ENCODE measurements at regions not wholly inside any gene's neighbourhood (a gene's known extent, or its start where the extent isn't known, plus 50 kb on each side); places are given as distances from the start of the nearest gene placed in this dataset.
"Not testable (repeated sequence)": the region's sequence is repeated elsewhere in the genome, so short reads cannot be mapped to it uniquely, and the experiment has no call there.

DNA sequence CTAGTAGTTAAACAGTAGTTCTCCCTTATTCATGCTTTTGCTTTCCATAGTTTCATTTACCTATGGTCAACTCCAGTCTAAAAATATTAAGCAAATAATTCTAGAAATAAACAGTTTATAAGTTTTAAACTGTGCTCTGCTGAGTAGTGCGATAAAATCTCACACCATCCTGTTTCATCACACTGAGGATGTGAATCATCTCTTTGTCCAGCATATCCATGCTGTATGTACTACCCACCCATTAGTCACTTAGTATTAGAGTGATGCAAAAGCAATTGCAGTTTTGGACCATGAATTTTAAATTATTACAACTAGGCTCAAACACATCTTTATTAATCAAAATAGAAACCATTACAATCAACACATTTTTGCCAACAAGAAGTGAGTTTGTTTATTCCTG lies 187.4 kb downstream of the TEX13C start:
- no peak for DNase-seq

DNA sequence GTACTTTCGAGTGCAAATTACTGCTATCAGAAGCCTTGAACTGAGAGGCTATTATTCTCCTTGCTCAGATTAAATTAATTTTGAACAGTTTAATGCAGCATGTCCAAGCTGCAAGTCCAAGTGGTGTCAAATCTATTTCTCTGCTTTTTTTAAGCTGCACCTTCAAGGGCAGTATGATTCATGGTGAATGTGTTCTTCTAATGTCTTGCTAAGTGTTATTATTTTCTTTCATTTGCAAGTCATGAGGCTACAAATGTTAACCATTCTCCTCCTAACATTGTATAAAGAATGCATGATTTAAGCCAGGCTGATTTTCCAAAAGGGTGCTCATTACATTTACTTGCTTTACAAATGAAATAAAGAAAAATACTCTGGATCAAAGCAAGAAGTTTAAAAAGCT lies 200.4 kb downstream of the TEX13C start:
- no peak for DNase-seq

DNA sequence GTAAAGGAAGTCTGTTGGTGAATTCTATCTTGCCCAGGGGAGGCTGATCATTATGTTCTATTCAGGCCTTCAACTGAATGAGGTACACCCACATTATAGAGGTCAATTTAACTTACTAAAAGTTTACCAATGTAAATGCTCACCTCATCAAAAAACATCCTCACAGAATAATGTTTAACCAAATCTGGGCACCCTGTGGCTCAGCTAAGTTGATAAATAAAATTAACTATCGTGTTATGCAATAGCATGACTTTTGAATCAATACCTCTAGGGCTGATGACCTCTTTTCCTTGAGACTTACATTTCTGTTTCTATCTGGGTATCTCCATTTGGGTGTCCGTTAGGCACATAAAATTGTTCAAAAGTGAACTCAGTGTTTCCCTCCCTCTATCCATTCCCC lies 203.1 kb downstream of the TEX13C start:
- no peak for DNase-seq

DNA sequence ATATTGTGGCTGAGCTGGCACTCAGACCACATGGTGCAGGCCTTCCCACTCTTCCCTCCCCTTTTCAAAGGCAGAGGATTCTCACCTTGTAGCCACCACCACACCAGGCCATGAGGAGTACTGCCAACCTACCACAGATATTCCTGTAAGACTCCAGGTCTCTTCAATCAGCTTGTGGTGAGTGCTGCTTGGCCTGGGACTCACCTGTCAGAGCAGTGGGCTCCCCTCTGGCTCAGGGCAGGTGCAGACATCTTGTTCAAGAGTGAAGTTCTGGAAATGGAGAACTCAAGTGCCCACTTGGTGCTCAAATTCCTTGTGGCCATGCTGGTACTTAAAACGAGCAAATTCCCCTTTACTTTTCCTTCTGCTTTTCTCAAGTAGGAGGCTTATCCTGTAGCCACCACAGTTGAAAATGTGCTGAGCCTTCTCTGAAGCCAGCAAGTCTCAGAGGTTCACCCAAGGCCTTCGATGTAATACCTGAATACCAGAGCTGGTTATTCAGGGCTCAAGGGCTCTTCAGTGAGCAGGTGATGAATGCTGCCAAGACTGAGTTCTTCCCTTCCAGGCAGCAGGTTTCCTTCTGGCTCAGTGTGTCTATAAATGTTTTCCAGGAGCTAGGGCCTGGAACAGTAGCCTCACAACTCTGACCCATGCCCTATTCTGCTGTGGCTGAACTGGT lies 212.9 kb downstream of the TEX13C start:
- no peak for DNase-seq

DNA sequence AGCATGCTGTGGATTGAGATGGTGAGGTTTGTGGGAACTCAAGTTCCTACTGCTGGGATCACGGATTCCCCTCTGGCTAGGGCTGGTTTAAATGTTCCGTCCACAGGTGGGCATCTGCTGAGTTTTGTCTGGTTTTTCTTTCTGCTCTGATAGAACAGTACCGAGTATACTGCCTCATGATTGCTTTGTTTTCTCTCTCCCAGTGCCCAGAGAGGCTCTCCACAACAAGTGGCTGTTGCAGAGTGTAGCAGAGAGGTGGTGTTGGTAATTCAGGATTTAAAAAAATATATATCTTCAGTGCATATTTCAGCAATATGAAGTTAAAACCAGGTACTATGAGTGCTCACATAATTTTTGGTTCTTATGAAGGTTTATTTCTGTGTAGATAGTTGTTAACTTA lies 213.7 kb downstream of the TEX13C start:
- no peak for DNase-seq

DNA sequence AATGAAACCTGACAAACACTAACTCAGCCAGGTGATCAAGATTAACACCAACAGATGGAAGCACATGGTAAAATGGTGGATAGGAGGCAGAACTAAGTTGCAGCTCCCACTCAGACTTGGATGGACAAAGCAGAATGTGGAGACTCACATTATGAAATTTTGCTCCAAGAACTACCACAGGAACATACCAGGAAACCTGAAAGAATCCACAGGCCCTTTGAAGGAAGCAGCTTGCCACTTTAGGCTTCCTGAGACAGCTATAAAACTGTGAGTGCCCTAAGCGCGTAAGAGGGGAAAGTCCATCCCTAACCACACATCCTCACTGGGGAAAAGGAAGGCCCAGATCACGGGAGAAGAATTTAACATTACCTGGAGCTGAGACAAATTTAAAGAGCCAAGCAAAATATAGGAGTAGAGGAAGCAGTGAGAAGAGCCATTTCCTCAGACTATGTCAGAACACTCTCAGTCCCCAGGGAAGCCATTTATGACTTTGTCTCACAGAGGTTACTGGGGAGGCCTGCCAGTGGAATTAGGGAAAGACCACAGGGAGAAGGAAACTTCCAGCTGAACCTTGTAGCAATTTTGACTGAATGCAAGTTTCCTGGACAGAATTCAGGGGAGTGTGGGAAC lies 224.5 kb downstream of the TEX13C start:
- no peak for DNase-seq

DNA sequence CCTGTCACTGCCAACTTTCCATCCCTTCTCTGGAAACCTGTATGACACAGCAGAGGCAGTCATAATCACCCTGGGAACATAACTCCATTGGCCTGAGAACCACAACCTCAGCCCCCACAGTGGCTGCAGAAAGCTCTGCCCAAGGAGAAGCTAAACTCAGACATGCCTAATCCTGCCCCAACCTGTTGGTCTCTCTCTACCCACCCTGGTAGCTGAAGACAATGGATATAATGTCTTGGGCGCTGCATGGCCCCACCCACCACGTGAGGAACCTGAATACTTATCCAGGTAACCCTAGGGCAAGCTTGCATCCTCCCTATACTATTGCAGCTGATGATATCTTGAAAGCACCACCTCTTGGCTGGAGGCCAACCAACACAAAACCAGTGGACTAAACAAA lies 225.2 kb downstream of the TEX13C start:
- DNase-seq, result no peak

DNA sequence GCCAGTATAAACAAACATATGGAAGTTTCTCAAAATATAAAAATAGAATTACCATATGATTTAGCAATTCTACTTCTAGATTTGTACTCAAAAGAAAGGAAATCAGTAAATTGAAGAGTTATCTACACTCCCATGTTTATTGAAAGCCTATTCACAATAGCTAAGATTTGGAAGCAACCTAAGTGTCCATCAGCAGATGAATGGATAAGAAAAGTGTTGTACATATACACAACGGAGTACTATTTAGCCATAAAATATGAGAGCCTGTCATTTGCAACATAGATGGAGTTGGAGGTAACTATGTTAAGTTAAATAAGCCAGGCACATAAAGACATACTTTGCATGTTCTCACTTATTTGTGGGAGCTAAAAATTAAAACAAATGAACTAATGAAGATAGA lies 257.8 kb downstream of the TEX13C start:
- no peak for DNase-seq

DNA sequence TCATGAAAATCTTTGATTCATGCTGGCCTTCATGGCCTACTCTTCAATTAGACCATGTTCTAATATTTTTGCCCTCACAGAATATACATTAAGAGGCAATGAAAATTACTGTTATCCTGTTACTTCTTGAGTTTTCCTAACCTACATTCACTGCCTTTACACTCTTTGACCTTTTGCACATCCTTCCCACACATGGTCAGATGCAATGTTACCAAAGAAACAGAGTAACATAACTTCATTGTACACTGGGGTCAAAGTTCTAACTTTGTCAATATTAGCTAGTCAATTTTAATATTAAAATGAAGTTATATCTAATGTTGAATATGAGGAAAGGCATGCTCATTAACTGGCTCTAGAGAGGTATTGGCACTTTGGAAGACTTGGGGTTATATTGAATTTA lies 284.8 kb downstream of the TEX13C start:
- DNase-seq, result no peak

DNA sequence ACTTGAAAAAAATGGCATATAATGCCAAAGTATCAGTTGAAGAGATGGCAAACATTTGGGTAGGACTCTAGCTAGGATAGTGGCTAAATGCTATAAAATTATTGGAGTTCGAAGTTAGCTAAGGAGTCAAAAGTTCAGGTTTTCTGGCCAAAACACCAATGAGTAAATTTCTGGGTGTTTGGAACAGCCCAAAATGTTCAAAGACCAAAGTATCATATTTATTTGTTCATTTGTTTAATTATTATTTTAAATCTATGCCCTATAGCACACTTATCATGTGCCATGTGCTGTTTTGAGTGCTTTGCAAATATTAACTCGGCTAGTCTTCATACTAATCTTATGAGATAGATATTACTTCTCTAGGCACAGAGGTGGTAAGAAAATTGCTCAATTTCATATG lies 285.5 kb downstream of the TEX13C start:
- DNase-seq, result no peak

DNA sequence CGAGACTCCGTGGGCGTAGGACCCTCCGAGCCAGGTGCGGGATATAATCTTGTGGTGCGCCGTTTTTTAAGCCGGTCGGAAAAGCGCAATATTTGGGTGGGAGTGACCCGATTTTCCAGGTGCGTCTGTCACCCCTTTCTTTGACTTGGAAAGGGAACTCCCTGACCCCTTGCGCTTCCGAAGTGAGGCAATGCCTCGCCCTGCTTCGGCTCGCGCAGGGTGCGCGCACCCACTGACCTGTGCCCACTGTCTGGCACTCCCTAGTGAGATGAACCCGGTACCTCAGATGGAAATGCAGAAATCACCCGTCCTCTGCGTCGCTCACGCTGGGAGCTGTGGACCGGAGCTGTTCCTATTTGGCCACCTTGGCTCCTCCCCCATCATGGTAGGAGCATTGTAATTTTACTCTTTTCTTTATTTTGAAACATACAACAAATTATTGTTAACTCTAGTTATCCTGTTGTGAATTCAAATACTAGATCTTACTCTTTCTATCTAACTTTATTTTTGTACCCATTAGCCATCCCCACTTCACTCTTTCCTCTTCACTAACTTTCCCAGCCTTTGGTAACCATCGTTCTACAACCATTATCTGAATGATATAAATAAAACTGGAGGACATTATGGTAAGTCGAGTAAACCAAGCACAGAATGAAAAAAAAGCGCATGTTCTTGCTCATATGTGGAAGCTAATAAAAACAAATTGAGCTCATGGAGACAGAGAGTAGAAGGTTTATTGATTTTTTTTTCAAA lies 295.1 kb downstream of the TEX13C start:
- not testable (repeated sequence) for DNase-seq

DNA sequence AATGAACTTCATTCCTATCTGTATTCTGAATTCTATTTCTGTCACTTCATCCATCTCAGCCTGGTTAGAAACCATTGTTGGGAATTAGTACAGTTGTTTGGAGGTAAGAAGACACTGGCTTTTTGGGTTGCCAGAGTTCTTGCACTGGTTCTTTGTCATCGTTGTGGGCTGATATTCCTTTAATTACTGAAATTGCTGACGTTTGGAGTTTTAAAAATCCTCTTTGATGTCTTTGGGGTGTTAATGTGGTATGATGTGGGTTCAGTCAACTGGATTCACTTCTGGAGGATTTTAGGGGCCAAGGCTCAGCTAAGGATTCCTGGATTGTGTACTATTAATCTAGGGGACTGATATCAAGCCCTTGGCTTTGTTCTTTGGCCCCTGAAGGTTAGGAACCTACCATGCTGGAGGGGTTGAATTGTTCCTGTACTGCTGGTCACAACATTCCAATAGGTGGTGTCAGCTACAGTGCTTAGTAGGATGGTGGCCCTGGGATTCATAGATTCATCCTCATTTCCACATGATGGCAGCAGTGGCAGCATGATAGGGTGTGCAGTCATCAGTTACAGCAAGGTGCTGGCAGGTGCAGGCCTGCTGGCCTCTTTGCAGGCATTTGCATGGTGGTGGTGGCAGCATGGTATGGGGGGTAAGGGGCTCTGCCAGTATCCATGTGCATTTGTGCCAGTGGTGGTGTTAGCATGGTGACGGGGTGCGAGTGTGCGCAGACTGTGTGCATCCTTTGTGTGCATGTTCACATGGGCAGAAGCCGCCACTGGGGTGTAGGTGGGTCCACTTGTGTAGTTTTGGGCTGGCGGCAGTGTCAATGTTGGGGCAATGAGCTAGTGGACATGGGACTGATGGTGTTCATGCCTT lies 301.3 kb downstream of the TEX13C start:
- DNase-seq, result no peak

DNA sequence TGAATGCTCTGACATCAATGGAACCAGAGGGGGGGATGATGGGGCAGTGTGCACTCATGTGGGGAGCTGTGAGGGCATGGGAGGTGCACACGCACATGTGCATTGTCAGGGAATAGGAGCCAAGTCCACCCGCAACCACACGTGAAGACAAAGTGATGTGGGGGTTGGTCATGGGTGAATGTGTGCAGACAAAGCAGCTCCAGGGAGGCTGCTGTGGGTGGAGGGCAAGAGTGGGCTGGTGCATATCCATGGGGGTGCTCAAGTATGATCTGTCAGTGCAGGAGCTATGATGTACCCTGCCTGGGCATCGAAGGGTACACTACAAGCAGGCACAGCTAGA lies 301.9 kb downstream of the TEX13C start:
- no peak for DNase-seq

DNA sequence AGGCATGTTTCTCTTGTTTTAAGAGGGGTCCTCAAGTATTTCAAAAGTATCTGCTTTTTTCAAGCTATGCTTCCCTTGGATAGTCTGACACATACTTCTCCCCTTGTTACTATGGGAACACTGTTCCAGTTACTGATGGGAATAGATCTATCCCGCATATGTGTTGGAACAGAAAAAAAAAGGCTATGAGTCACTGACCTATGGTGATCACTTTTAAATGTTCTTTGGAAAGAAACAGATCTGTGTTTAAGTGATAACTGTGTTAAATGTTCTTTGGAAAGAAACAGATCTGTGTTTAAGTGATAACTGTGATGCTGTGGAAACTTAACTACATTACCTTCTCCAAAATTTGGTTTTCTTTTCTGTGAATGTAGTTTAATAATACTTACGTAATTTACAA lies 303.2 kb downstream of the TEX13C start:
- no peak for DNase-seq

DNA sequence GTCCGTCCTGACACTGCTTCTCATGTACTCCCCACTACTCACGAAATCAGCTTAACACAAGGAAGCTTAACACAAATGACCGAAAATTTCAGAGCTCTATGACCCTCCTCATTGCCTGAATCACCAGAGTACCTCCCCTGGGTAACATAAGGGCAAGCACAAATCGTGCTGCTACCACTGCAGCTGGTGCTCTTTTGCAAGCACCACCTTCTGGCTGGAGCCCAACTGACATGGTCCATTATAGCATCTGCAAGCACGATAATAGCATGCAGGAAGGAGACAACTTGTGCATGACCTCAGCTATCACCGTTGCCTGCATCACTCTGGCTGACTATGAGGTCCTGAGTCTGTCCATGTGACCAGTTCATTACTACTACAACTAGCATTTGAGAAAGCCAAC lies 308.0 kb downstream of the TEX13C start:
- DNase-seq, result no peak

DNA sequence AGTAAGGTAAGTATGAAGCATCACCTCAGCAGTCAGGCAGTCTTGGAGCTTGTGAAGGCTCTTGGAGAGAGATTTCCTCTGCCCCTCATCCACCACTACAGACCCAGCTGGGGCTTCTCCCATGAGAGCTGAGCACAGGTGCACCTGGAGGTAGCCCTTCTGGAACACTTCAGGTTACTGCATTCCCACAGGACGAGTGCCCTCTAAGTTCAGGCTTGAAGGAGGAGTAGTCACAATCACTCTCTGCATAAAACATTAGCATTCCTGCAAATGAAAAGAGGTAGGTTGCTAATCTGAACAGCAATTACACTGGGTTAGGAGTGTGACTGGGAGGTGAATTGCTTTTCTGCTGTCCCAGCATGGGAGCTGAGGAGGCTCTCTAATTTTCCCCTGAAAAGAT lies 308.8 kb downstream of the TEX13C start:
- DNase-seq, result no peak

DNA sequence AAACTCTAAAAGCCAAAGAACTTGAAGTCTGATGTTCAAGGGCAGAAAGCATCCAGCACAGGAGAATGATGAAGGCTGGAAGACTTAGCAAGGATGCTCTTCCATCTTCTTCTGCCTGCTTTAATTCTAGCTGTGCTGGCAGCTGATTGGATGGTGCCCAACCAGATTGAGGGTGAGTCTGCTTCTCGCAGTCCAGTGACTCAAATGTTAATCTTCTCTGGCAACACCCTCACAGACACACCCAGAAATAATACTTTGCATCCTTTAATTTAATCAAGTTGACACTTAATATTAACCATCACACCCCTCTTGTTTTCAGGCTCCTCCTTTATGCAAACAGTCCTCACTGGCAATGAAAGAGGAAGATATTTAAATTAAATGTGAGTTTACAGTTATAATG lies 321.7 kb downstream of the TEX13C start:
- DNase-seq, result no peak

DNA sequence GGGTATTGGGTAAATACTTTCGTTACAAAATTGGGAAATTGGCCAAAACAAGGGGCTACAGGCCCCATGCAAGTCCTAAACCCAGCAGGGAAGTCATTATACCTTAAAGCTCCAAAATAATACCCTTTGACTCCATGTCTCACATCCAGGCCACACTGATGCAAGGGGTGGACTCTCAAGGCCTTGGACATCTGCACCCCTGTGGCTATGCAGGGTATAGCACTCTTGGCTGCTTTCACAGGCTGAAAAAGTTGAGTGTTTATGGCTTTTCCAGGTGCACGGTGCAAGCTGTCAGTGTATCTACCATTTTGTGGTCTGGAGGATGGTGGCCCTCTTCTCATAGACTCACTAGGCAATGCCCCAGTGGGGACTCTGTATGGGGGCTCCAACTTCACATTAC lies 326.5 kb downstream of the TEX13C start:
- DNase-seq, result no peak

DNA sequence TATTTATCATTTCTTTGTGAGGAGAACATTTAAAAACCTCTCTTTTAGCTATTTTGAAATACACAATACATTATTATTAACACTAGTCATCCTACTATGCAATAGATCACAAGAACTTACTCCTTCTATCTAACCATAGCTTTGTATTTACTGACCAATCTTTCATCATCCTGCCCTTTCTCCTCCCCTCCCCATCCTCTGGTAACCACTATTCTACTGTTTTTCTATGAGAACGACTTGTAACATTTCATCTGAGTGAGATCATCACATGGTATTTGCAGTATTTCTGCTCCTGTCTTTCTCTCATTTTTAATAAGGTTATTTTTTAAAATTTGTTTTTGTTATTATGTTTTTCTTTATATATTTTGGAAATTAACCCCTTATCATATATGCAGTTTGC lies 331.8 kb downstream of the TEX13C start:
- no peak for DNase-seq

DNA sequence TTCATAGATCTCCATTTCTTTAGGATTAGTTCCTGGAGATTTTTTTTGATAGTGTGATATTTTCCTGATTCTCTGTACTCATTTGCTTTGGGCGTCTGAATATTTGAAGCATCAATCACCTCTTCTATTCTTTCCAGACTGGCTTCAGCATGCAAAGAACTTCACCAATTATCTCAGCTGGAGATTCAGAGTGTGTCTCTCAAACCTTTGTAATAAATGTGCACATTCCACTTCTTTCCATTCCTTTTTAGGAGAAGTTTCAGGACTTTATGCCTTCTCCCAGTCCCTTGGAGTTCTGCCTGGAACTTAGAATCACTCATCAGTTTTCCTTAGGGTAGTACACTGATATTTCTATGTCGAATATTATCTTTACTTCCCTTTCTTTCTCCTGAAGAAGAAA lies 334.8 kb downstream of the TEX13C start:
- no peak for DNase-seq

DNA sequence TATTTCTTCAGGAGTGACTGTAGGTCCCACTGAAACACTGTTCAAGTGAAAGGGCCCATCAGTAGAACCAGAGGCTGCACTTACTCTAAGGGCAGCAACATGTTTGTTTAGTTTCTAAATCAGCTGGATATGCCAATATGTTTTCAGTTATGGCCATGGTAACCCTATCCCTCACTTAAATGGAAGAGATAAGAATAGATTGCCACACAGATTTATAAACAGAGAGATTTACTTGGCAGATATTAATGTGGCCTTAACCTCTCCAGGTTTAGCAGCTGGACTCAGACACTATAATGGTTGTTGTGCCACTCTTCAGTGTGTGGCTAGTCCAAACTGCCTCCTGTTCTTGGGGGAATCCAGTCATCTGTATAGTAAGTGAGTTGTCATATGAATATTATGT lies 354.1 kb downstream of the TEX13C start:
- DNase-seq, result no peak

DNA sequence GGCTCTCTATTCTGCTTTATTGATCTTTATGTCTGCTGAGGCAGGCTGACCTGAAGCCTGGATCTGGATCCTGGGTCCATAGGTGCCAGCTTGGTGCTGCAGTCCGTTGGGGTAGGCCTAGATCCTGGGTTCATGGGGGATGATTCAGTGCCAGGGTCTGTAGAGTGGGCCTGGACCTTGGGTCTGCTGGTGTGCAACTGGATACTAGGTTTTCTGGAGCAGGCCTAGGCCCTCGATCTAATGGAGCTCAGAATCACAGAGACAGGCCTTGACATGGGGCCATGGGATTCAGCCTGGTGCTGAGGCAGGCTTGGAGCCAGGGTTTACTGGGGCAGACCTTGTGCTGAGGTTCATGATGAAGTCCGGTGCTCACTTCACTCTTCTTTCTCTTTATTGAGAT lies 358.6 kb downstream of the TEX13C start:
- no peak for DNase-seq

DNA sequence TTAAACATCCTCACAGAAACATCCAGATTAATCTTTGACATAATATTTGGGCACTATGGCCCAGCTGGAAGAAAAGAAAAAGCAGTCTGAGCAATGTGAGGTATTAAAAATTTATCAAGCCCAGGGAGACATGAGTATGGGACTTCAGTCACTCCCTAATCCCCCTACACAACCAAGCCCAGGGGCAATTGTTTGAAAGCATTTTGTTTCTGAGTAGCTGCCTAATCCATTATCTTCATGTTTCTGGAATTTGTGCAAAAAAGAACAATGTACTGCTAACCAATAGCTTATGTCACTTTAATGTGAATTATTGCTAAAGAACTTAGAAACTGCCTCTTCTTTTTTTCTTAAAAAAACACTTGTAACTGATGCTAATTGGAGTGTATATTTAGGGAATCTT lies 360.7 kb downstream of the TEX13C start:
- DNase-seq, result no peak

DNA sequence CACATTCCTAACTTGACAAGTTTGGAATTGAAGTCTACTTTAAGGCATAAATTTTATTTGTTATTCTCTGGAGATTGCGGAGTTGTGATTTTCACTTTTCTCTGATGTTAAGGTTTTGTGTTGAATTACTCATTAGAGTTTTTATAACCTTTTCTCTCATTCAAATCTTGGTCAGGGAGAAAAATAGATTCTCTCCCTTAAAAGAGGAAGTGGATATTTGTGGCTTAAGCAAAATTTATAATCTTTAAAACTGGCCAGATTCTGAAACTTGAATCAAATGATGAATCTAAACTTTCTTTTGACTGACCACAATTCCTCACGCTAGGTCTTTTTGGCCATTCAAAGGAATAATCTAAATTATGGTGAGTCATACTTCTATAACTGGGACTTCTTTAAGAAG lies 361.4 kb downstream of the TEX13C start:
- no peak for DNase-seq

All from NCI-H1417 (cell line).